SU-DHL-6 (cell line): ENCODE measurements at regions not wholly inside any gene's neighbourhood (a gene's known extent, or its start where the extent isn't known, plus 50 kb on each side); places are given as distances from the start of the nearest gene placed in this dataset.

ENCODE experiments used
- H2AFZ ChIP-seq: fragments of 200-600 bp; sonication (generic); 2 replicates; pipeline ENCODE4 v1.6.1; 2014; ENCODE audit warnings: low read depth, mild to moderate bottlenecking, moderate library complexity, mixed read lengths, antibody characterized with exemption, low read length; ENCODE audit not compliant: severe bottlenecking
- H3F3A ChIP-seq: fragments of 200-600 bp; shearing (Covaris generic); 2 replicates; pipeline ENCODE4 v1.6.0; 2016; ENCODE audit warnings: antibody characterized with exemption, mild to moderate bottlenecking; ENCODE audit not compliant: insufficient read depth
- H3K27ac ChIP-seq: fragments of 200-600 bp; sonication (generic); 2 replicates; pipeline ENCODE4 v1.5.1; 2016; ENCODE audit warnings: low read depth, mild to moderate bottlenecking, low read length, moderate library complexity, mixed read lengths
- H3K27me3 ChIP-seq: fragments of 200-600 bp; sonication (generic), shearing (Covaris generic); 2 replicates; pipeline ENCODE4 v1.6.0; 2014; ENCODE audit warnings: mild to moderate bottlenecking, low read length
- H3K36me3 ChIP-seq: fragments of 200-600 bp; sonication (generic); 2 replicates; pipeline ENCODE4 v1.6.1; 2014; ENCODE audit warnings: mild to moderate bottlenecking, low read length, mixed read lengths
- H3K4me2 ChIP-seq: fragments of 300-600, 200-600 bp; shearing (Covaris generic), sonication (generic); 2 replicates; pipeline ENCODE4 v1.6.0; 2014; ENCODE audit warnings: low read length, low read depth, mild to moderate bottlenecking; ENCODE audit not compliant: poor library complexity, severe bottlenecking
- H3K4me3 ChIP-seq: fragments of 200-600 bp; sonication (generic); 2 replicates; pipeline ENCODE4 v1.5.1; 2014; ENCODE audit warnings: antibody characterized with exemption, low read length, mild to moderate bottlenecking, mixed read lengths; ENCODE audit not compliant: insufficient read depth, poor library complexity, severe bottlenecking
- H3K79me2 ChIP-seq: fragments of 200-600 bp; sonication (generic); 2 replicates; pipeline ENCODE4 v1.6.1; 2014; ENCODE audit warnings: mild to moderate bottlenecking, low read length, moderate library complexity; ENCODE audit not compliant: insufficient read depth
- H3K9ac ChIP-seq: fragments of 200-600 bp; sonication (generic); 2 replicates; pipeline ENCODE4 v1.7.0; 2014; ENCODE audit warnings: mild to moderate bottlenecking, low read length
- H3K9me2 ChIP-seq: fragments of 200-600 bp; sonication (generic); replicated peaks from 2 replicates; pipeline ENCODE4 v1.6.1; 2014; ENCODE audit warnings: low read length; ENCODE audit not compliant: insufficient read depth
- H3K9me3 ChIP-seq: fragments of 200-600 bp; sonication (generic); 2 replicates; pipeline ENCODE4 v1.6.1; 2014; ENCODE audit warnings: low read length, mixed read lengths; ENCODE audit not compliant: insufficient read depth
- H4K20me1 ChIP-seq: fragments of 200-600 bp; sonication (generic); 2 replicates; pipeline ENCODE4 v1.6.1; 2014; ENCODE audit warnings: low read depth, mild to moderate bottlenecking, antibody characterized with exemption, low read length, moderate library complexity, mixed read lengths
- EZH2phosphoT487 ChIP-seq: fragments of 200-600 bp; sonication (generic), shearing (Covaris generic); conservative IDR thresholded peaks from 2 replicates; pipeline ENCODE4 v1.6.1; 2018; ENCODE audit warnings: mild to moderate bottlenecking, antibody characterized with exemption, low read length, moderate library complexity, mixed read lengths
- TF ChIP-seq, protein P1 (sequence below): fragments of 200-600 bp; sonication (generic); IDR thresholded peaks from one replicate; pipeline ENCODE4 v1.5.1; 2017; ENCODE audit warnings: antibody characterized with exemption, mild to moderate bottlenecking, low read length, moderate library complexity; ENCODE audit not compliant: insufficient read depth, poor library complexity, severe bottlenecking

DNA sequence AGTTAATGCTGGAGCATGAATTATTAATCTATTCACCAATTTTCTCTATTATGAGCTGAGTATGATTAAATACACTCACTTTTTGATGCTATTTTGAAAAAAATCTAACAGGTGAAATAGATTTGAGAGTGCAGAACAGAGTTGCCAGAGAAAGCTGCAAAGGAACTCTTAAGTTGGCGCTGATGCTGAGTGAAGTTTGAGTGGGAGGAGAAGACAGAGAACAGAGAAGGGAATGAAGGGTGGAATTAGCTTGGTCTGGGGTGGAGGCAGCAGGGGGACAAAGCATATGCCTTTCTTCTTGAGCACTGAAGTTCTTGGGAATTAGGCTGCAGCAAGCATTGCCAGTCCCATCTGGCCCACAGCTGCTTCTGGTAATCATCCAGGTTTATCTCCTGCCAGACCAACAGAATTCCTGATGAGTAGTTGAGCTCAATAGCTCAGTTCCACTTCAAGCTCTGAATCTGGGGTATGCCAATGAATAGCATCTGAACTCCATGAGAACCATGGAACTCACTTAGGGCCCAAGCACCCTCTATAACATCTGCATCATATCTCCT is 290.1 kb downstream of the HINT1 start:
- H3K36me3 ChIP-seq, result no peaks in the 10 kb centered on the region
- H3K4me3 ChIP-seq, result no peak overlapping the region
- no peak overlapping the region for H3K27ac ChIP-seq
- no peaks in the 10 kb centered on the region for H3K79me2 ChIP-seq
- H3K27me3 ChIP-seq, result no peaks in the 10 kb centered on the region; the same call in 1 of the 2 replicates
- H3K4me2 ChIP-seq, result no peak overlapping the region
- H3K9ac ChIP-seq, result no peak overlapping the region
- H3K9me2 ChIP-seq, result no peaks in the 10 kb centered on the region
- no peaks in the 10 kb centered on the region for H4K20me1 ChIP-seq
- H2AFZ ChIP-seq, result no peak overlapping the region
- TF ChIP-seq, protein P1, sequence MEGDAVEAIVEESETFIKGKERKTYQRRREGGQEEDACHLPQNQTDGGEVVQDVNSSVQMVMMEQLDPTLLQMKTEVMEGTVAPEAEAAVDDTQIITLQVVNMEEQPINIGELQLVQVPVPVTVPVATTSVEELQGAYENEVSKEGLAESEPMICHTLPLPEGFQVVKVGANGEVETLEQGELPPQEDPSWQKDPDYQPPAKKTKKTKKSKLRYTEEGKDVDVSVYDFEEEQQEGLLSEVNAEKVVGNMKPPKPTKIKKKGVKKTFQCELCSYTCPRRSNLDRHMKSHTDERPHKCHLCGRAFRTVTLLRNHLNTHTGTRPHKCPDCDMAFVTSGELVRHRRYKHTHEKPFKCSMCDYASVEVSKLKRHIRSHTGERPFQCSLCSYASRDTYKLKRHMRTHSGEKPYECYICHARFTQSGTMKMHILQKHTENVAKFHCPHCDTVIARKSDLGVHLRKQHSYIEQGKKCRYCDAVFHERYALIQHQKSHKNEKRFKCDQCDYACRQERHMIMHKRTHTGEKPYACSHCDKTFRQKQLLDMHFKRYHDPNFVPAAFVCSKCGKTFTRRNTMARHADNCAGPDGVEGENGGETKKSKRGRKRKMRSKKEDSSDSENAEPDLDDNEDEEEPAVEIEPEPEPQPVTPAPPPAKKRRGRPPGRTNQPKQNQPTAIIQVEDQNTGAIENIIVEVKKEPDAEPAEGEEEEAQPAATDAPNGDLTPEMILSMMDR, result no peak
- TF ChIP-seq EZH2phosphoT487, result no peak
- H3K9me3 ChIP-seq, result no peaks in the 10 kb centered on the region
- H3F3A ChIP-seq, result no peaks in the 10 kb centered on the region

DNA sequence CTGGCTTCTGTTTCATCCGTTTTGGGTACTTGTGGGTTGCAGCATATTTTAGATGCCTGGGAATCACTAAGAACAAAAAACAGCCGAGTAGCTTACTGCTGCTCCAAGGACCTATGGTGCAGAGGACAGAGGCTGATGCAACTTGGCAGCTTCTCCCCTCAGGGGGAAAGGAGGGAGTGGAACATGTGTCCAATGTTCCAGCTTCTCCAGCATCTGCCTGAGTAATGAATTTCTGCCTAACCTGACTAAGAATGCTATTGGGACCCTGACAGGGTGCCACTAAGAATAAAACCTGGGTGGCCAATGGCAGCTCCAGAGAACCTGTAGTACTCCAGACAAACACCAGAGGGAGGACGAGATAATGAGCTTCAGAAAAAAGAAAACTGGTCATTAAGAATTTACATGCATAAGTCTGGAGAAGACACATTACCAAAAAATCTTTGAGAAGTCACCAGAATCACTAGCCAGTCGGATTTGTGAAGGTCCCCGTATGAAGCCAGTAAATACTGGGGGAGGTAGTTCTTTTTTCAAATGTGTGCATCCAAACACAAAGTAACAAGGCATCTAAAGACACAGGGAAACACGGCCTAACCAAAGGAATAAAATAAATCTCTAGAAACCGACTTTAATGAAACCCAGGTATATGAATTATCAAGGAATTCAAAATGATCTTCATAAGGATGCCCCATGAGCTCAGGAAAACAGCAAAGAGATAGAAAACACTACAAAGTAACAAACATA is 293.5 kb downstream of the HINT1 start:
- Histone ChIP-seq H3K9me2 (no peaks in the 10 kb centered on the region), H2AFZ (no peak overlapping the region), H3K9me3 (no peaks in the 10 kb centered on the region), H3K4me3 (no peak overlapping the region), H3K36me3 (no peaks in the 10 kb centered on the region), H3K27ac (no peak overlapping the region), H3K79me2 (no peaks in the 10 kb centered on the region), H3K4me2 (no peak overlapping the region), H3K27me3 (no peaks in the 10 kb centered on the region; the same call in 1 of the 2 replicates), H3F3A (no peaks in the 10 kb centered on the region), H3K9ac (no peak overlapping the region), H4K20me1 (no peaks in the 10 kb centered on the region)
- no peak for TF ChIP-seq EZH2phosphoT487
- TF ChIP-seq, protein P1, result peak; percentile 49

DNA sequence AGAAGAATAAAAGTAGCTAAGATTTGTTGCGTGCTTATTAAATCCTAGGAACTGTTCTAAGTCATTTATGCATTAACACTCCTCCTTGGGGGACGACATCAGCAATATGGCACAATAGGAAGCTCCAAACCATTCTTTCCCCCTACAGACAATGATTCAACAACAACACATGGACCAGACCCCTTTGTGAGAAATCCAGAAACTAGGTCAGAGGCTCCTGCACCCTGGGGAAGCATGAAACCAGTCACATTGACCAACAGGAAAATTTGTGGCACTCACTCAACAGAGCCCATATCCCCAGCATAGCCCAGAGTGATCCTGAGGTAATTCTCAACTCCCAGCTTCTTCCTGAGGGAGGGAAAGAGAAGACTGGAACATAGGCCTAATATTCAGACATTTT is 294.4 kb downstream of the HINT1 start:
- H2AFZ ChIP-seq, result no peak overlapping the region
- H3K4me2 ChIP-seq, result no peak overlapping the region

More for the DNA sequence above, 294.4 kb downstream of the HINT1 start:
- no peak overlapping the region for H3K9ac ChIP-seq
- H3K79me2 ChIP-seq, result no peaks in the 10 kb centered on the region
- H3K27ac ChIP-seq, result no peak overlapping the region
- no peak overlapping the region for H3K4me3 ChIP-seq
- TF ChIP-seq, protein P1, result no peak
- no peak for TF ChIP-seq EZH2phosphoT487
- H4K20me1 ChIP-seq, result no peaks in the 10 kb centered on the region
- H3F3A ChIP-seq, result no peaks in the 10 kb centered on the region
- H3K27me3 ChIP-seq, result no peaks in the 10 kb centered on the region; the same call in 1 of the 2 replicates
- H3K9me2 ChIP-seq, result no peaks in the 10 kb centered on the region
- H3K36me3 ChIP-seq, result no peaks in the 10 kb centered on the region
- no peaks in the 10 kb centered on the region for H3K9me3 ChIP-seq
